HCT116 (cell line): ENCODE measurements at regions not wholly inside any gene's neighbourhood (a gene's known extent, or its start where the extent isn't known, plus 50 kb on each side); places are given as distances from the start of the nearest gene placed in this dataset.

Experiments
- ATAC-seq: fragments of 200-7000 bp; cut with Tn5 transposase; 2 replicates; pipeline ENCODE4 v1.9.1; 2020; ENCODE audit warnings: mild to moderate bottlenecking, moderate library complexity
- BruUV-seq: library from RNA; stranded (reverse); fragments of 400-500 nt; replicated peaks from 2 replicates; lab custom pipeline; 2021; lab: Mats Ljungman, UMichigan
- CTCF ChIA-PET: fragments of 300-600 bp; sonication (Branson Sonifier 250); formaldehyde crosslinking; loops from one replicate; lab custom pipeline; 2021; ENCODE audit warnings: antibody characterized with exemption; lab: Charles Lee
- POLR2A ChIA-PET: fragments of 300-600, 350-600 bp; sonication (Branson Sonifier 250); formaldehyde crosslinking; loops from one replicate; lab custom pipeline; 2021; ENCODE audit warnings: antibody characterized with exemption; lab: Charles Lee
- RAD21 ChIA-PET, 2 experiments: fragments of 300-600 bp; sonication (Branson Sonifier 250); formaldehyde crosslinking; loops; one replicate each; lab custom pipeline; 2023; ENCODE audit warnings: low total read pairs in 2 of 2; ENCODE audit not compliant: uncharacterized antibody in 2 of 2, unreplicated experiment in 2 of 2, low non-redundant PET in 1 of 2; lab: Charles Lee
- DNase-seq: peaks from one replicate; pipeline ENCODE4 v3.0.0-alpha.2; 2010; ENCODE audit warnings: low read depth, low spot score
- H2AFZ ChIP-seq: fragments of 200-600 bp; shearing (Covaris generic), sonication (generic); 2 replicates; pipeline ENCODE4 v1.6.1; 2017; ENCODE audit warnings: low read depth, mixed run types, mixed read lengths, antibody characterized with exemption, low read length; ENCODE audit not compliant: poor library complexity, severe bottlenecking
- H3K27ac ChIP-seq: 2 replicates; pipeline ENCODE4 v1.5.1; 2012; ENCODE audit warnings: low read depth, low read length
- H3K27me3 ChIP-seq: fragments of 200-600 bp; sonication (generic); 2 replicates; pipeline ENCODE4 v1.6.1; 2016; ENCODE audit warnings: mixed run types, low read length, mixed read lengths; ENCODE audit not compliant: insufficient read depth
- H3K36me3 ChIP-seq, 2 experiments: fragments of 200-500 bp in 1 of 2; fragments of 200-600 bp in 1 of 2; sonication (Bioruptor generic) in 1 of 2; sonication (generic) in 1 of 2; 2 replicates each; pipeline versions ENCODE4 v1.5.1 to v1.6.1; 2014 to 2016; ENCODE audit warnings: low read length in 2 of 2, inconsistent platforms in 1 of 2, mixed read lengths in 1 of 2, mixed run types in 1 of 2; ENCODE audit not compliant: insufficient read depth in 2 of 2, control insufficient read depth in 1 of 2
- H3K4me1 ChIP-seq, 2 experiments: fragments of 200-600 bp in 1 of 2; sonication (generic) in 1 of 2; 2 replicates each; pipeline versions ENCODE4 v1.5.1 to v1.6.1; 2012 to 2017; ENCODE audit warnings: low read length in 2 of 2, inconsistent platforms in 1 of 2, mild to moderate bottlenecking in 1 of 2, mixed read lengths in 1 of 2, mixed run types in 1 of 2, moderate library complexity in 1 of 2; ENCODE audit not compliant: insufficient read depth in 2 of 2, control insufficient read depth in 1 of 2
- H3K4me2 ChIP-seq: fragments of 200-600 bp; sonication (generic); 2 replicates; pipeline ENCODE4 v1.6.1; 2017; ENCODE audit warnings: mixed run types, low read length, mixed read lengths
- H3K4me3 ChIP-seq, 2 experiments: fragments of 200-600 bp in 1 of 2; sonication (generic) in 1 of 2; replicated peaks in 1 of 2; 2 replicates each; pipeline ENCODE4 v1.5.1; 2011 to 2016; ENCODE audit warnings: low read length in 2 of 2, control low read depth in 1 of 2, low read depth in 1 of 2, mild to moderate bottlenecking in 1 of 2, mixed read lengths in 1 of 2, mixed run types in 1 of 2
- H3K79me2 ChIP-seq: fragments of 200-600 bp; sonication (generic); 2 replicates; pipeline ENCODE4 v1.6.1; 2017; ENCODE audit warnings: mild to moderate bottlenecking, mixed run types, low read length, moderate library complexity, mixed read lengths; ENCODE audit not compliant: insufficient read depth
- H3K9ac ChIP-seq: fragments of 200-600 bp; sonication (generic); 2 replicates; pipeline ENCODE4 v1.6.1; 2016; ENCODE audit warnings: low read length, mixed read lengths
- H3K9me2 ChIP-seq: fragments of 200-600 bp; sonication (generic), shearing (Covaris generic); 2 replicates; pipeline ENCODE4 v1.6.1; 2017; ENCODE audit warnings: mixed run types, mild to moderate bottlenecking, moderate library complexity; ENCODE audit not compliant: insufficient read depth
- H3K9me3 ChIP-seq, 2 experiments: fragments of 200-500 bp in 1 of 2; fragments of 200-600 bp in 1 of 2; sonication (Bioruptor generic) in 1 of 2; sonication (generic) in 1 of 2; 2 replicates each; pipeline ENCODE4 v1.6.1; 2014 to 2017; ENCODE audit warnings: low read length in 2 of 2, mixed read lengths in 2 of 2, inconsistent platforms in 1 of 2, low read depth in 1 of 2, mild to moderate bottlenecking in 1 of 2, mixed run types in 1 of 2, moderate library complexity in 1 of 2; ENCODE audit not compliant: control insufficient read depth in 1 of 2, insufficient read depth in 1 of 2
- H4K20me1 ChIP-seq: fragments of 200-600 bp; sonication (generic), shearing (Covaris generic); 2 replicates; pipeline ENCODE4 v1.6.1; 2017; ENCODE audit warnings: mixed run types, mild to moderate bottlenecking, moderate library complexity; ENCODE audit not compliant: insufficient read depth
- CBX3 ChIP-seq: IDR thresholded peaks from 2 replicates; pipeline ENCODE4 v1.6.1; 2012; ENCODE audit warnings: low read depth
- EGR1 ChIP-seq: IDR thresholded peaks from 2 replicates; pipeline ENCODE4 v1.6.1; 2012; ENCODE audit warnings: low read depth
- ELF1 ChIP-seq: IDR thresholded peaks from 2 replicates; pipeline ENCODE4 v1.6.1; 2012; ENCODE audit warnings: low read depth, borderline replicate concordance
- EZH2 ChIP-seq: fragments of 200-600 bp; sonication (generic); IDR thresholded peaks from 2 replicates; pipeline ENCODE4 v1.6.1; 2017; ENCODE audit warnings: antibody characterized with exemption, mixed run types
- EZH2phosphoT487 ChIP-seq: fragments of 200-600 bp; IDR thresholded peaks from 2 replicates; pipeline ENCODE4 v1.6.1; 2018; ENCODE audit warnings: antibody characterized with exemption, borderline replicate concordance
- FOSL1 ChIP-seq: IDR thresholded peaks from 2 replicates; pipeline ENCODE4 v1.6.1; 2012; ENCODE audit warnings: low read depth
- POLR2A ChIP-seq: IDR thresholded peaks from 2 replicates; pipeline ENCODE4 v1.7.0; 2011; ENCODE audit warnings: borderline replicate concordance; ENCODE audit not compliant: insufficient read depth, insufficient read length; ENCODE audit errors: extremely low read depth
- POLR2AphosphoS5 ChIP-seq: IDR thresholded peaks from 2 replicates; pipeline ENCODE4 v1.6.1; 2011; ENCODE audit warnings: mild to moderate bottlenecking, low read depth, low read length, moderate library complexity
- RAD21 ChIP-seq: IDR thresholded peaks from 2 replicates; pipeline ENCODE4 v1.6.1; 2012; ENCODE audit warnings: low read depth, mild to moderate bottlenecking
- SP1 ChIP-seq: IDR thresholded peaks from 2 replicates; pipeline ENCODE4 v1.6.1; 2012; ENCODE audit warnings: low read depth
- SRF ChIP-seq: IDR thresholded peaks from 2 replicates; pipeline ENCODE4 v1.6.1; 2012; ENCODE audit warnings: low read depth
- TCF7L2 ChIP-seq: IDR thresholded peaks from 2 replicates; pipeline ENCODE4 v1.7.0; 2011; ENCODE audit warnings: borderline replicate concordance, inconsistent platforms; ENCODE audit not compliant: insufficient read depth, insufficient read length; ENCODE audit errors: extremely low read depth
- YY1 ChIP-seq: IDR thresholded peaks from 2 replicates; pipeline ENCODE4 v1.6.1; 2011; ENCODE audit warnings: low read length, low read depth, moderate library complexity, mild to moderate bottlenecking; ENCODE audit not compliant: insufficient replicate concordance; ENCODE audit errors: extremely low read depth
- ZFX ChIP-seq: fragments of 450-650 bp; IDR thresholded peaks from 2 replicates; pipeline ENCODE4 v1.6.1; 2017
- intact Hi-C: fragments of 100-400 bp; cut with micrococcal nuclease; formaldehyde crosslinking; loops from 2 replicates; pipeline ENCODE4 v1.10.0; 2022
- TF ChIP-seq, protein P1 (sequence below), 3 experiments: fragments of 200-600 bp in 1 of 3; sonication (generic) in 1 of 3; IDR thresholded peaks in 2 of 3; conservative IDR thresholded peaks in 1 of 3; 2 replicates each; pipeline ENCODE4 v1.5.1; 2012 to 2017; ENCODE audit warnings: low read depth in 2 of 3, low read length in 2 of 3, antibody characterized with exemption in 1 of 3, borderline replicate concordance in 1 of 3, control low read depth in 1 of 3, mild to moderate bottlenecking in 1 of 3, mixed read lengths in 1 of 3, mixed run types in 1 of 3, moderate library complexity in 1 of 3; ENCODE audit not compliant: insufficient read depth in 1 of 3
- TF ChIP-seq, protein P2 (sequence below): IDR thresholded peaks from 2 replicates; pipeline ENCODE4 v1.6.1; 2011; ENCODE audit warnings: mild to moderate bottlenecking, low read length, moderate library complexity; ENCODE audit not compliant: insufficient replicate concordance; ENCODE audit errors: extremely low read depth
- TF ChIP-seq, protein P3 (sequence below): IDR thresholded peaks from 2 replicates; pipeline ENCODE4 v1.6.1; 2012

DNA sequence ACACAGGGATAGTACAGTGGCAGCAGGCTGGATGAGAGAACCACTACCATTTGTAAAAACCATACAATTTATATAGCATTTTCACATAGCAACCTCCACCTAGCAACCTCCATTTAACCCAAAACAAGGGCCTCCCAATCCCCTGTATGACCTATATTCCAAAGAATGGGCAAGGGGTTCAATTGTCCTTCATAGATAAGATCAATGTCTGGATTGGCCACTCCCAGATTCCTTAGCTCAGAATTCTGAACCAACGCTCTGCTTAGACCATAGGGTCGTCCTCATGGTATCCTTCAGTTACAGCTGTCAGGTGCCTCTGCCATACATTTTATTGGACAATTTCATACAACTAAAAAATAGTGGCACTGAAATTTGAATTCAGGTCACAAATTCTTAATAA is 166.2 kb downstream of the KCTD12 start:
- ChIA-PET POLR2A (no interaction called here), RAD21 (no interaction called here)
- no peaks in the 10 kb centered on the region for H3K9me2 ChIP-seq
- H3K27me3 ChIP-seq: no peaks in the 10 kb centered on the region
- no peak for ATAC-seq
- TF ChIP-seq SP1: no peak
- TF ChIP-seq FOSL1: no peak
- TF ChIP-seq ELF1: no peak
- TF ChIP-seq, protein P1, sequence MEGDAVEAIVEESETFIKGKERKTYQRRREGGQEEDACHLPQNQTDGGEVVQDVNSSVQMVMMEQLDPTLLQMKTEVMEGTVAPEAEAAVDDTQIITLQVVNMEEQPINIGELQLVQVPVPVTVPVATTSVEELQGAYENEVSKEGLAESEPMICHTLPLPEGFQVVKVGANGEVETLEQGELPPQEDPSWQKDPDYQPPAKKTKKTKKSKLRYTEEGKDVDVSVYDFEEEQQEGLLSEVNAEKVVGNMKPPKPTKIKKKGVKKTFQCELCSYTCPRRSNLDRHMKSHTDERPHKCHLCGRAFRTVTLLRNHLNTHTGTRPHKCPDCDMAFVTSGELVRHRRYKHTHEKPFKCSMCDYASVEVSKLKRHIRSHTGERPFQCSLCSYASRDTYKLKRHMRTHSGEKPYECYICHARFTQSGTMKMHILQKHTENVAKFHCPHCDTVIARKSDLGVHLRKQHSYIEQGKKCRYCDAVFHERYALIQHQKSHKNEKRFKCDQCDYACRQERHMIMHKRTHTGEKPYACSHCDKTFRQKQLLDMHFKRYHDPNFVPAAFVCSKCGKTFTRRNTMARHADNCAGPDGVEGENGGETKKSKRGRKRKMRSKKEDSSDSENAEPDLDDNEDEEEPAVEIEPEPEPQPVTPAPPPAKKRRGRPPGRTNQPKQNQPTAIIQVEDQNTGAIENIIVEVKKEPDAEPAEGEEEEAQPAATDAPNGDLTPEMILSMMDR (IDR thresholded peaks at IDR 0.05 in 2 of 3, conservative IDR thresholded peaks at IDR 0.05 in 1 of 3; ENCODE audit: borderline replicate concordance in 1 of 3, insufficient read depth in 1 of 3, low read depth in 2 of 3, low read length in 2 of 3): no peak
- TF ChIP-seq POLR2A: no peak
- TF ChIP-seq, protein P2, sequence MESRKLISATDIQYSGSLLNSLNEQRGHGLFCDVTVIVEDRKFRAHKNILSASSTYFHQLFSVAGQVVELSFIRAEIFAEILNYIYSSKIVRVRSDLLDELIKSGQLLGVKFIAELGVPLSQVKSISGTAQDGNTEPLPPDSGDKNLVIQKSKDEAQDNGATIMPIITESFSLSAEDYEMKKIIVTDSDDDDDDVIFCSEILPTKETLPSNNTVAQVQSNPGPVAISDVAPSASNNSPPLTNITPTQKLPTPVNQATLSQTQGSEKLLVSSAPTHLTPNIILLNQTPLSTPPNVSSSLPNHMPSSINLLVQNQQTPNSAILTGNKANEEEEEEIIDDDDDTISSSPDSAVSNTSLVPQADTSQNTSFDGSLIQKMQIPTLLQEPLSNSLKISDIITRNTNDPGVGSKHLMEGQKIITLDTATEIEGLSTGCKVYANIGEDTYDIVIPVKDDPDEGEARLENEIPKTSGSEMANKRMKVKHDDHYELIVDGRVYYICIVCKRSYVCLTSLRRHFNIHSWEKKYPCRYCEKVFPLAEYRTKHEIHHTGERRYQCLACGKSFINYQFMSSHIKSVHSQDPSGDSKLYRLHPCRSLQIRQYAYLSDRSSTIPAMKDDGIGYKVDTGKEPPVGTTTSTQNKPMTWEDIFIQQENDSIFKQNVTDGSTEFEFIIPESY: no peak
- no peak for TF ChIP-seq CBX3
- TF ChIP-seq ZFX: no peak
- no peak for TF ChIP-seq SRF
- no peak for TF ChIP-seq EGR1
- TF ChIP-seq, protein P3, sequence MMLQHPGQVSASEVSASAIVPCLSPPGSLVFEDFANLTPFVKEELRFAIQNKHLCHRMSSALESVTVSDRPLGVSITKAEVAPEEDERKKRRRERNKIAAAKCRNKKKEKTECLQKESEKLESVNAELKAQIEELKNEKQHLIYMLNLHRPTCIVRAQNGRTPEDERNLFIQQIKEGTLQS: no peak
- TF ChIP-seq EZH2: no peak
- no peak for TF ChIP-seq POLR2AphosphoS5
- TF ChIP-seq YY1: no peak
- no peak for TF ChIP-seq TCF7L2
- no peak for TF ChIP-seq EZH2phosphoT487
- TF ChIP-seq RAD21: no peak
- TF ChIP-seq, all 23 proteins: peak for 0
- H3K4me3 ChIP-seq: no peak overlapping the region
- DNase-seq: no peak
- CTCF ChIA-PET: no interaction called here
- H3K79me2 ChIP-seq: no peaks in the 10 kb centered on the region
- no peak overlapping the region for H3K9ac ChIP-seq
- no peaks in the 10 kb centered on the region for H3K9me3 ChIP-seq
- no TSS peak for BruUV-seq
- no peak overlapping the region for H3K27ac ChIP-seq
- intact Hi-C loops: no loop called here
- no peaks in the 10 kb centered on the region for H3K36me3 ChIP-seq
- H2AFZ ChIP-seq: no peak overlapping the region
- H3K4me1 ChIP-seq: no peaks in the 10 kb centered on the region; a peak in 1 of 4 replicates
- no peaks in the 10 kb centered on the region for H4K20me1 ChIP-seq
- H3K4me2 ChIP-seq: no peak overlapping the region
